ENCODE measurements at regions not wholly inside any gene's neighbourhood (a gene's known extent, or its start where the extent isn't known, plus 50 kb on each side); places are given as distances from the start of the nearest gene placed in this dataset.

- TF ChIP-seq GABPA (IDR thresholded peaks at IDR 0.05 in 1 of 2, conservative IDR thresholded peaks at IDR 0.05 in 1 of 2): no peak
- TF ChIP-seq TAF1 (conservative IDR thresholded peaks at IDR 0.05): no peak
- TF ChIP-seq HNF4G (IDR thresholded peaks at IDR 0.05): no peak
- TF ChIP-seq EGR1 (IDR thresholded peaks at IDR 0.05; ENCODE audit: low read depth in 2 of 2): no peak
- TF ChIP-seq RAD21 (IDR thresholded peaks at IDR 0.05): no peak
- no peak for TF ChIP-seq NR2F2 (IDR thresholded peaks at IDR 0.05)
- no peak for TF ChIP-seq FOXA1 (IDR thresholded peaks at IDR 0.05)
- TF ChIP-seq MAX (IDR thresholded peaks at IDR 0.05): no peak
- TF ChIP-seq REST (IDR thresholded peaks at IDR 0.05): no peak
- no peak for TF ChIP-seq FOXA2 (IDR thresholded peaks at IDR 0.05)
- Histone ChIP-seq H3K27ac (ENCODE audit: low read depth in 1 of 2, low read length in 2 of 2) (no peak overlapping the region), H3K9me3 (ENCODE audit: control insufficient read depth in 4 of 4, low read length in 3 of 4) (peaks cover 0 to 5% (median 0%) of the 10 kb centered on the region in 4 donors), H3K4me3 (ENCODE audit: low read depth in 1 of 3, low read length in 3 of 3) (no peak overlapping the region), H3K27me3 (ENCODE audit: control insufficient read depth in 4 of 4, insufficient read depth in 4 of 4, low read length in 3 of 4) (no peaks in the 10 kb centered on the region), H3K4me1 (ENCODE audit: control insufficient read depth in 4 of 4, insufficient read depth in 4 of 4, low read length in 3 of 4) (no peaks in the 10 kb centered on the region), H3K36me3 (ENCODE audit: control insufficient read depth in 4 of 4, insufficient read depth in 3 of 4, low read depth in 1 of 4, low read length in 3 of 4) (no peaks in the 10 kb centered on the region), H3K9ac (ENCODE audit: low read depth in 1 of 2, low read length in 2 of 2) (no peak overlapping the region)
- no peak for DNase-seq (ENCODE audit: low spot score)
- 71% methylated on average over 3 of the region's 3 CpGs for WGBS
These were observed 274.7 kb upstream of the MTPN start for GRCh38 chr7:136251826-136252225.

DNA sequence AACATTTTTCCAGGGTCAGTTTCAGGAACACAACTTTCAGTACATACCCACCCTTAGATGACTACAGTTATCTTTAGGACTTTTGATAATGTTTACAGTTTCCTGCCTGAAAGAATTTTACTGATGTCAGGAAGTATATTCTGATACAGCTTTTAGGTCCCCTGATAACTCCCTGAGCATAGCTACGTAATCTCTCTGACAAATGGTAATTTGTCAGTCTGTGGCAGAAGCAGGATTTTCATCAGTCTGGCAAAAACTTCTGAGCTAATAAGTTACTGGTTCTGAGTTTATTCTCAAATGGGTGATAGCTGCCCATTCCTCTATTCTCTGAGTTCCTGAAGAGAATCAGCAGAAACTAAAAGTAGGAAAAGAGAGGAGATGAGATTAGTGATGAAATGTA is 270.1 kb upstream of the MTPN start:
- Histone ChIP-seq H3K27ac (ENCODE audit: low read depth in 1 of 2, low read length in 2 of 2) (no peak overlapping the region), H3K27me3 (ENCODE audit: control insufficient read depth in 4 of 4, insufficient read depth in 4 of 4, low read length in 3 of 4) (no peaks in the 10 kb centered on the region), H3K4me1 (ENCODE audit: control insufficient read depth in 4 of 4, insufficient read depth in 4 of 4, low read length in 3 of 4) (no peaks in the 10 kb centered on the region), H3K9me3 (ENCODE audit: control insufficient read depth in 4 of 4, low read length in 3 of 4) (no peaks in the 10 kb centered on the region), H3K4me3 (ENCODE audit: low read depth in 1 of 3, low read length in 3 of 3) (no peak overlapping the region), H3K9ac (ENCODE audit: low read depth in 1 of 2, low read length in 2 of 2) (no peak overlapping the region), H3K36me3 (ENCODE audit: control insufficient read depth in 4 of 4, insufficient read depth in 3 of 4, low read depth in 1 of 4, low read length in 3 of 4) (no peaks in the 10 kb centered on the region)
- TF ChIP-seq, protein P1, sequence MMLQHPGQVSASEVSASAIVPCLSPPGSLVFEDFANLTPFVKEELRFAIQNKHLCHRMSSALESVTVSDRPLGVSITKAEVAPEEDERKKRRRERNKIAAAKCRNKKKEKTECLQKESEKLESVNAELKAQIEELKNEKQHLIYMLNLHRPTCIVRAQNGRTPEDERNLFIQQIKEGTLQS (IDR thresholded peaks at IDR 0.05): no peak
- TF ChIP-seq YY1 (IDR thresholded peaks at IDR 0.05): no peak
- TF ChIP-seq HNF4G (IDR thresholded peaks at IDR 0.05): no peak
- no peak for TF ChIP-seq TAF1 (conservative IDR thresholded peaks at IDR 0.05)
- no peak for TF ChIP-seq NR2F2 (IDR thresholded peaks at IDR 0.05)
- TF ChIP-seq REST (IDR thresholded peaks at IDR 0.05): no peak
- TF ChIP-seq FOXA2 (IDR thresholded peaks at IDR 0.05): no peak
- no peak for TF ChIP-seq SP1 (IDR thresholded peaks at IDR 0.05)
- no peak for TF ChIP-seq FOXA1 (IDR thresholded peaks at IDR 0.05)
- TF ChIP-seq, protein P2, sequence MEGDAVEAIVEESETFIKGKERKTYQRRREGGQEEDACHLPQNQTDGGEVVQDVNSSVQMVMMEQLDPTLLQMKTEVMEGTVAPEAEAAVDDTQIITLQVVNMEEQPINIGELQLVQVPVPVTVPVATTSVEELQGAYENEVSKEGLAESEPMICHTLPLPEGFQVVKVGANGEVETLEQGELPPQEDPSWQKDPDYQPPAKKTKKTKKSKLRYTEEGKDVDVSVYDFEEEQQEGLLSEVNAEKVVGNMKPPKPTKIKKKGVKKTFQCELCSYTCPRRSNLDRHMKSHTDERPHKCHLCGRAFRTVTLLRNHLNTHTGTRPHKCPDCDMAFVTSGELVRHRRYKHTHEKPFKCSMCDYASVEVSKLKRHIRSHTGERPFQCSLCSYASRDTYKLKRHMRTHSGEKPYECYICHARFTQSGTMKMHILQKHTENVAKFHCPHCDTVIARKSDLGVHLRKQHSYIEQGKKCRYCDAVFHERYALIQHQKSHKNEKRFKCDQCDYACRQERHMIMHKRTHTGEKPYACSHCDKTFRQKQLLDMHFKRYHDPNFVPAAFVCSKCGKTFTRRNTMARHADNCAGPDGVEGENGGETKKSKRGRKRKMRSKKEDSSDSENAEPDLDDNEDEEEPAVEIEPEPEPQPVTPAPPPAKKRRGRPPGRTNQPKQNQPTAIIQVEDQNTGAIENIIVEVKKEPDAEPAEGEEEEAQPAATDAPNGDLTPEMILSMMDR (IDR thresholded peaks at IDR 0.05; ENCODE audit: low read depth, low read length, missing input control): no peak
- no peak for TF ChIP-seq HNF4A (conservative IDR thresholded peaks at IDR 0.05)
- no peak for TF ChIP-seq MAX (IDR thresholded peaks at IDR 0.05)
- no peak for TF ChIP-seq JUND (IDR thresholded peaks at IDR 0.05)
- no peak for TF ChIP-seq RAD21 (IDR thresholded peaks at IDR 0.05)
- TF ChIP-seq RXRA (IDR thresholded peaks at IDR 0.05): no peak
- no peak for TF ChIP-seq EGR1 (IDR thresholded peaks at IDR 0.05; ENCODE audit: low read depth in 2 of 2)
- DNase-seq (ENCODE audit: low spot score): no peak
- 53% methylated on average over 1 of the region's 1 CpG for WGBS

Measured in liver (tissue), 8 donors.